NCI-H128 (cell line): ENCODE measurements at regions not wholly inside any gene's neighbourhood (a gene's known extent, or its start where the extent isn't known, plus 50 kb on each side); places are given as distances from the start of the nearest gene placed in this dataset.

ENCODE experiments used
- DNase-seq: peaks from one replicate; lab custom pipeline; 2025; ENCODE audit not compliant: unreplicated experiment; lab: John Stamatoyannopoulos, UW

- DNase-seq, result no peak
Observed at GRCh38 chr18:56139792-56140254, 498.6 kb downstream of the TXNL1 start.

DNA sequence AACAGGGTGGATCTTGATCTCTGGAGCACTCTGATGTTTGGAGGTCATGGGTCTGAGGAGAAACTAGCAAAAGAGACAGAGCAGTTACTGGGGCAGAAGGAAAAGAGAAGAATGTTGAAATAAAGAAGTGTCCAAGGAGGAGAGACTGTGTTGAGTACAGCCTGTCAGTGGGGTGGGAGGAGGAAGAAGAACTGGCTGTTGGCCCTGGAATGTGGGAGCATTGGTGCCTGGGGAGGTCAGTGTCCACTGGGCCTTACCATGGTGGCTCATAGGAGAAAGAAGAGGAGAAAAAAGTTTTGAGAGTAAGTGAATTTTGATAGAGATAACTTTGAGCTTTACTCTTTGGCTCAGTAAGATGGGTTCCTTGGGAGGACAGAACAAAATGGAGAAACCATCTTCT is 499.0 kb downstream of the TXNL1 start:
- DNase-seq, result no peak

GRCh38 chr18:56136105-56136504 is 502.3 kb downstream of the TXNL1 start:
- no peak for DNase-seq

GRCh38 chr18:56130481-56130880 is 507.9 kb downstream of the TXNL1 start:
- DNase-seq, result no peak

DNA sequence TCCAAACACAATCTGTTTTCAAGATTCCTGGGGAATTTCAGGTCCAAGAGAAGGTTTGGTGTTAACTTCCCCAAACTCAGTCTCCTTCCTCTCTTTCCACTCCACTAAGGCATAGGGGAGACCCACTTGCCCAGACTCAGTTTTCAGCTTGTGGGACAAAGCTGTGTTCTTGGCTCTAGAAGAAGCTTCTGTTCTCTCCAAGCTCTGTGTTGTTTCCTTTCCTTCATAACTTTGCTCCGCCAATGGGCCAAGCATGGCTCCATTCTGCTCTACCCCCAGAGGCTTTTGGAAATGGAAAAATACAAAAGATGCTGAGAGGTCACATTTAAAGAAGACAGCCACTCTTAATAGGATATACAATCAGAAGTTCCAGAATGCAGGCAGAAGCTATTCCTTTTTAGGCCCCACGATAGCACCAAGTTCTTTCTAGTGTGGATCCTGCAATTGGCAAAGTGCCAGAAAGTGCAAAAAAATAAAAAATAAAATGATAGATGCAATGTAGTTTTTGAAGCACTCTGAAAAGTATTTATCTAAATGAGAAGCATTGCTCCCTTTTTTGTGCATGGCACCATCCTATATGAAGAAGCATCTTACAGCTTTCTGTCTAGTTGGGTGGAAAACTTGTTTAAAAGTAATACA is 510.1 kb downstream of the TXNL1 start:
- DNase-seq, result no peak

- no peak for DNase-seq
Observed at GRCh38 chr18:56127322-56128099, 510.9 kb downstream of the TXNL1 start.

GRCh38 chr18:56124186-56124585 is 514.2 kb downstream of the TXNL1 start:
- DNase-seq, result no peak

- DNase-seq, result no peak
Observed at GRCh38 chr18:56121669-56122068, 516.7 kb downstream of the TXNL1 start.

GRCh38 chr18:56120782-56121181 is 517.6 kb downstream of the TXNL1 start:
- no peak for DNase-seq

DNA sequence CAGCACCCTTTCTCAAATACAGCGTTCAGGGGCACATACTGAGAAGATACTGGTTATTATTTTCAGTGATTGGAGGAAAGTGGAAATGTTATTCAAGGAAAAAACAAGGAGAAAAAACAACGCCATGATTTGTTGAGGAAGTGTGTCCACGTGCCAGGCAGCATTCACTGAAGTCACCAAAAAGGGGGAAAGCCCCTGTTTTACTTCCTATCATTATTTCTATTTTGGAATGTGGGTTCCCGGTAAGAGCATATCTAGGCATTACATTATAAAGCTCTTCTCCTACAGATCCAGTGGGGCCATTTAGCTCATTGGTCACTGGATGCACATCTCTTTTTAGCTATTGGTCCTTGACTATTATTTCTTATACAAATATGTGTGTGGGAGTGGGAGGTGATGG is 518.7 kb downstream of the TXNL1 start:
- no peak for DNase-seq

DNA sequence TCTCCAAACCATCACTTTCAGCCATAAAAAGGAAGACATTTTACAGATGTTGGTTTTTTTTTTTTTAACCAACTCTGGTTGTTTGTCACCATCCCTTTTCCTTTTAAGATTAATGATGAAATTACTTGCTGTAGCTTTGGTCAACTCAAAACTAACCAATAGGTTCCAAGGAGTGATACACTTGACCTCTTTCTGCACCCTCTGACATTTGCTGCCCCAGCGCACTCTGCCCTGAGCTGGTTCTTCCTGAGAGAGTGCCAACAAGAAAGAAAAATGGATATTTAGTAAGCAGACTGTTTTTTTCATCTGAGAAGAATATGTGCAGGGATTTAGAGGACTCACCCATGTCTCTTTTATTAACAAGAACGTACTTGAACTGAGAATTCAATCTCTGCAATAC is 520.0 kb downstream of the TXNL1 start:
- no peak for DNase-seq

GRCh38 chr18:56115071-56116015 is 523.0 kb downstream of the TXNL1 start:
- DNase-seq, result no peak

GRCh38 chr18:56112984-56113383 is 525.0 kb upstream of the TCF4 start:
- DNase-seq, result no peak

DNA sequence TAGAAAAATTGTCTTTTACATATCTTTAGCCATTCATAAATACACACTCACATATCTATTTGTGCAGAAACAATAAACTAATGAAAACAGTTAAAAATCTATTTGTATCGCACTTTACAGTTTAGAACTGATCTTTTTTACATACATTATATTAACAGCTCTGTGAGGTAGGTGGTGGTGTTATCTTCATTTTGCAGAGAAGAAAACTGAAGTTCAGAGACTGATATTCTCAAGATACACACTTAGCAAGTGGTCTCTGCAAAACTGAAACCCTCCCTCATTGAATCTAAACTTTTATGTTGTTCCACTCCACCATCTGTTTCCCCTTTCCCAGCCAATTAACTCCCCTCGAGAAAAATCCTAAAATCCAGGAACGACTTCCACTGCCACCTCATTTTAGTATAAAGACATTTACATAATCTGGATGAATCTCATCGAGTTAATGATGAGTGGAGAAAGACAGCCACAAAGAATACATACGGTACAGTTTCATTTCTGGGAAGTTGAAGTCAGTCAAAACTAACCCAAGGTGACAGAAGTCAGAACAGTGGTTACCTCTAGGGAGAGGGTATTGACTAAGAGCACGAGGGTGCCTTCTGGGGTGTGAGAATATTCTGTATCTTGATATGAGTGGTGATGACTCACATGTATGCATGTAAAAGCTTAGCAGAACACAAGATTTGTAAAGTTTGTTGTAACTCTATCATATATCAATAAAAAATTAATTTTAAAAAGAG is 524.2 kb upstream of the TCF4 start:
- DNase-seq, result no peak

GRCh38 chr18:56109757-56110156 is 521.8 kb upstream of the TCF4 start:
- DNase-seq, result no peak

GRCh38 chr18:56108478-56109367 is 520.7 kb upstream of the TCF4 start:
- no peak for DNase-seq

- DNase-seq, result peak; percentile 25
Observed at GRCh38 chr18:56107821-56108477, 520.0 kb upstream of the TCF4 start.

GRCh38 chr18:56100090-56100722 is 512.2 kb upstream of the TCF4 start:
- DNase-seq, result no peak

- DNase-seq, result no peak
Observed at GRCh38 chr18:56097621-56098020, 509.6 kb upstream of the TCF4 start.
